Gastrocnemius medialis (tissue), 4 donors: ENCODE measurements at regions not wholly inside any gene's neighbourhood (a gene's known extent, or its start where the extent isn't known, plus 50 kb on each side); places are given as distances from the start of the nearest gene placed in this dataset.

Experiments used
- ATAC-seq, 2 donors: fragments of 150-250 bp; one replicate each; pipeline ENCODE4 v1.9.1; 2016
- DNase-seq, 2 donors: peaks; one replicate each; pipeline ENCODE4 v3.0.0-alpha.2; 2019
- H3K27ac ChIP-seq, 4 donors: fragments of 200-600 bp; sonication (generic); 1 replicate in 1 of 4; 2 replicates in 3 of 4; pipeline ENCODE4 v1.5.1; 2016 to 2018; ENCODE audit warnings: mild to moderate bottlenecking in 2 of 4, moderate library complexity in 1 of 4
- H3K27me3 ChIP-seq, 3 donors: fragments of 200-600 bp; sonication (generic) in 2 of 3; 1 replicate in 1 of 3; 2 replicates in 2 of 3; pipeline versions ENCODE4 v1.5.1 to v1.6.0; 2016 to 2019; ENCODE audit warnings: mild to moderate bottlenecking in 1 of 3, moderate library complexity in 1 of 3
- H3K36me3 ChIP-seq, 2 donors: fragments of 200-600 bp; sonication (generic) in 1 of 2; one replicate each; pipeline ENCODE4 v1.5.1; 2017 to 2018
- H3K4me1 ChIP-seq, 2 donors: fragments of 200-600 bp; sonication (generic) in 1 of 2; one replicate each; pipeline ENCODE4 v1.5.1; 2016 to 2017; ENCODE audit warnings: mild to moderate bottlenecking in 2 of 2
- H3K4me3 ChIP-seq, 4 donors: fragments of 200-600 bp; sonication (generic) in 3 of 4; 1 replicate in 1 of 4; 2 replicates in 3 of 4; pipeline ENCODE4 v1.5.1; 2016 to 2019; ENCODE audit warnings: mild to moderate bottlenecking in 2 of 4
- H3K9me3 ChIP-seq, 3 donors: fragments of 200-600 bp; sonication (generic) in 2 of 3; 1 replicate in 1 of 3; 2 replicates in 2 of 3; pipeline ENCODE4 v1.5.1; 2016 to 2019
- CTCF ChIP-seq, 5 experiments: fragments of 450-650 bp in 3 of 5; fragments of 200-600 bp in 2 of 5; sonication (generic) in 2 of 5; IDR thresholded peaks in 4 of 5; conservative IDR thresholded peaks in 1 of 5; 1 replicate in 4 of 5; 2 replicates in 1 of 5; pipeline ENCODE4 v1.5.1; 2016 to 2019; ENCODE audit warnings: antibody characterized with exemption in 5 of 5, mild to moderate bottlenecking in 3 of 5, moderate library complexity in 3 of 5
- POLR2A ChIP-seq, 2 donors: fragments of 450-650 bp; IDR thresholded peaks; one replicate each; pipeline ENCODE4 v1.6.1; 2017; ENCODE audit warnings: antibody characterized with exemption in 2 of 2, mild to moderate bottlenecking in 2 of 2, moderate library complexity in 2 of 2
- in situ Hi-C, 4 donors: fragments of 200-750 bp; cut with MboI; loops; one replicate each; pipeline versions ENCODE4 v1.15.0 to v1.8.0; 2017; ENCODE audit warnings: low sequenced_read_pairs in 4 of 4
- intact Hi-C: fragments of 100-400 bp; cut with DNase I; formaldehyde crosslinking; loops from one replicate; pipeline ENCODE4 v1.15.1; 2023; ENCODE audit warnings: low total_unique reads

GRCh38 chr7:106720641-106721040, 59.7 kb upstream of the CCDC71L start:
- Histone ChIP-seq H3K4me3 (no peak overlapping the region), H3K36me3 (no peaks in the 10 kb centered on the region), H3K27ac (no peak overlapping the region), H3K27me3 (no peaks in the 10 kb centered on the region), H3K4me1 (no peaks in the 10 kb centered on the region), H3K9me3 (no peaks in the 10 kb centered on the region)
- in situ Hi-C loops, result no loop called here
- DNase-seq, result no peak
- intact Hi-C loops, result no loop called here
- ATAC-seq, result no peak
- TF ChIP-seq CTCF (IDR thresholded peaks at IDR 0.05 in 4 of 5, conservative IDR thresholded peaks at IDR 0.05 in 1 of 5), result no peak
- no peak for TF ChIP-seq POLR2A (IDR thresholded peaks at IDR 0.05)

- DNase-seq (no peak), ATAC-seq (no peak)
- no peaks in the 10 kb centered on the region for H3K36me3 ChIP-seq
- no peak overlapping the region for H3K27ac ChIP-seq
- intact Hi-C loops (no loop called here), in situ Hi-C loops (no loop called here)
- H3K4me1 ChIP-seq, result no peaks in the 10 kb centered on the region
- H3K27me3 ChIP-seq, result no peaks in the 10 kb centered on the region
- H3K4me3 ChIP-seq, result no peak overlapping the region
- H3K9me3 ChIP-seq, result no peaks in the 10 kb centered on the region
- TF ChIP-seq POLR2A (IDR thresholded peaks at IDR 0.05), result no peak
- TF ChIP-seq CTCF (IDR thresholded peaks at IDR 0.05 in 4 of 5, conservative IDR thresholded peaks at IDR 0.05 in 1 of 5), result no peak
Observed at GRCh38 chr7:106721816-106722785, 61.1 kb upstream of the CCDC71L start.

- in situ Hi-C loops (no loop called here), intact Hi-C loops (no loop called here)
- H3K4me3 ChIP-seq, result no peak overlapping the region
- no peaks in the 10 kb centered on the region for H3K27me3 ChIP-seq
- no peaks in the 10 kb centered on the region for H3K4me1 ChIP-seq
- TF ChIP-seq POLR2A (IDR thresholded peaks at IDR 0.05) (no peak), CTCF (IDR thresholded peaks at IDR 0.05 in 4 of 5, conservative IDR thresholded peaks at IDR 0.05 in 1 of 5) (no peak)
- no peaks in the 10 kb centered on the region for H3K36me3 ChIP-seq
- ATAC-seq (no peak), DNase-seq (no peak)
- no peak overlapping the region for H3K27ac ChIP-seq
- no peaks in the 10 kb centered on the region for H3K9me3 ChIP-seq
Observed at GRCh38 chr7:106723398-106723797, 62.4 kb upstream of the CCDC71L start.

- in situ Hi-C loops, result loop anchor here in 1 of 4 donors (10.0 to 25.0 kb wide), 2 partner anchors 75 to 193 kb away; no protein-coding TSS in a partner anchor
- Histone ChIP-seq H3K4me3 (no peak overlapping the region), H3K27me3 (no peaks in the 10 kb centered on the region), H3K4me1 (no peaks in the 10 kb centered on the region), H3K27ac (no peak overlapping the region), H3K9me3 (no peaks in the 10 kb centered on the region), H3K36me3 (no peaks in the 10 kb centered on the region)
- DNase-seq (no peak), ATAC-seq (no peak)
- intact Hi-C loops, result no loop called here
- TF ChIP-seq POLR2A (IDR thresholded peaks at IDR 0.05), result no peak
- no peak for TF ChIP-seq CTCF (IDR thresholded peaks at IDR 0.05 in 4 of 5, conservative IDR thresholded peaks at IDR 0.05 in 1 of 5)
Observed at GRCh38 chr7:106729720-106730385, 68.9 kb upstream of the CCDC71L start.
